NCI-H2227 (cell line): ENCODE measurements at regions not wholly inside any gene's neighbourhood (a gene's known extent, or its start where the extent isn't known, plus 50 kb on each side); places are given as distances from the start of the nearest gene placed in this dataset.
A peak's percentile ranks its signal among the peaks of the same experiment; 100 is the strongest.
"Not testable (repeated sequence)": the region's sequence is repeated elsewhere in the genome, so short reads cannot be mapped to it uniquely, and the experiment has no call there.

ENCODE experiments used
- DNase-seq: peaks from one replicate; lab custom pipeline; 2025; ENCODE audit not compliant: unreplicated experiment; lab: John Stamatoyannopoulos, UW

- no peak for DNase-seq
Observed at GRCh38 chr14:22313172-22313801, 275.7 kb downstream of the DAD1 start.

- no peak for DNase-seq
Observed at GRCh38 chr14:22311636-22312035, 277.4 kb downstream of the DAD1 start.

GRCh38 chr14:22305607-22306006, 283.4 kb downstream of the DAD1 start:
- no peak for DNase-seq

- DNase-seq = no peak
Observed at GRCh38 chr14:22304326-22304725, 284.7 kb downstream of the DAD1 start.

GRCh38 chr14:22303589-22304195, 285.3 kb downstream of the DAD1 start:
- DNase-seq = peak; percentile 21

GRCh38 chr14:22300646-22301045, 288.4 kb downstream of the DAD1 start:
- no peak for DNase-seq

GRCh38 chr14:22297376-22297775, 291.6 kb downstream of the DAD1 start:
- DNase-seq = no peak

GRCh38 chr14:22296722-22297121, 292.3 kb downstream of the DAD1 start:
- DNase-seq = no peak

- DNase-seq = no peak
Observed at GRCh38 chr14:22296088-22296487, 292.9 kb downstream of the DAD1 start.

GRCh38 chr14:22291406-22291805, 297.6 kb downstream of the DAD1 start:
- DNase-seq = no peak

GRCh38 chr14:22289570-22289969, 299.5 kb downstream of the DAD1 start:
- no peak for DNase-seq

- no peak for DNase-seq
Observed at GRCh38 chr14:22285991-22286390, 303.0 kb downstream of the DAD1 start.

GRCh38 chr14:22282949-22283348, 306.1 kb downstream of the DAD1 start:
- DNase-seq = no peak

- DNase-seq = no peak
Observed at GRCh38 chr14:22282417-22282816, 306.6 kb downstream of the DAD1 start.

- DNase-seq = not testable (repeated sequence)
Observed at GRCh38 chr14:22281447-22281874, 307.6 kb downstream of the DAD1 start.

- no peak for DNase-seq
Observed at GRCh38 chr14:22280497-22281316, 308.3 kb downstream of the DAD1 start.

- DNase-seq = peak; percentile 32
Observed at GRCh38 chr14:22276913-22277816, 311.9 kb downstream of the DAD1 start.

GRCh38 chr14:22271838-22272799, 316.9 kb downstream of the DAD1 start:
- peak; percentile 26 for DNase-seq

- peak; percentile 2 for DNase-seq
Observed at GRCh38 chr14:22268875-22269274, 320.1 kb downstream of the DAD1 start.

GRCh38 chr14:22266683-22267082, 322.3 kb downstream of the DAD1 start:
- no peak for DNase-seq
